Activated T-cell treated with anti-CD3 and anti-CD28 coated beads, Interleukin-2, amount 50 U/mL, for 4 hours (primary cell): ENCODE measurements at regions not wholly inside any gene's neighbourhood (a gene's known extent, or its start where the extent isn't known, plus 50 kb on each side); places are given as distances from the start of the nearest gene placed in this dataset.

ENCODE experiments used
- ATAC-seq, 2 donors: fragments of 200-7000 bp; cut with Tn5 transposase; one replicate each; pipeline ENCODE4 v1.10.0; 2021
- DNase-seq: peaks from one replicate; pipeline ENCODE4 v3.0.0-alpha.2; 2020
- H3K27me3 Mint-ChIP-seq: one replicate; pipeline ENCODE4 v1.8.0; 2021; ENCODE audit warnings: low read depth, mixed read lengths
- H3K36me3 Mint-ChIP-seq: one replicate; pipeline ENCODE4 v1.8.0; 2022; ENCODE audit warnings: mixed read lengths; ENCODE audit not compliant: insufficient read depth
- H3K4me1 Mint-ChIP-seq: one replicate; pipeline ENCODE4 v1.8.0; 2021; ENCODE audit warnings: low read depth, mixed read lengths
- H3K4me3 Mint-ChIP-seq: one replicate; pipeline ENCODE4 v1.8.0; 2021; ENCODE audit warnings: mild to moderate bottlenecking, moderate library complexity, mixed read lengths
- H3K9me3 Mint-ChIP-seq: one replicate; pipeline ENCODE4 v1.8.0; 2021; ENCODE audit warnings: mixed read lengths

GRCh38 chr13:90763476-90764150, 583.9 kb upstream of the MIR17HG start:
- Mint-ChIP-seq H3K9me3 (peaks cover 12% of the 10 kb centered on the region), H3K27me3 (no peaks in the 10 kb centered on the region), H3K36me3 (no peaks in the 10 kb centered on the region), H3K4me3 (no peak overlapping the region), H3K4me1 (no peaks in the 10 kb centered on the region)
- DNase-seq = no peak
- ATAC-seq = no peak

DNA sequence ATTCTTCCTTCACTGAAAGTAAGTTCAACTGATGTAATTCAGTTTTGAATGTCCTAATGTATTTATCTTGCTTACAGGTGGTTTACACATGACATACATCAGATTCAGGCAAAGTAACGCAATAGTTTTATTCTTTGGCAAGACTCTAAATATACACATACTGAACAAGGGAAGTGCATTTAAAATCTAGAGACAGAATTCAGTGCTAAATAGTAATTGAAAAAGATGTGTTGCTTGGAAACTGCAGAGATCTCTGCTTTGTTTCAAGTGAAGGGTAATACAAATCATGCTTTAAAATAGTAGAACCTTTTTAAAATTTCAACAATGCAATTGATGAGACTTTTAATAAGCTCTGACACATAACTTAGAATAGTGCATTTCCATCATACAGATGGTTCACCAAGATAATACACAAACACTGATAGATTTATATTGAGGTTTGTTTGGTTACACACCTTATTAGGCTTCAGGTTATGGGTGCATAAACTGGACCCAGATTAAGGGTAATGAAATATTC, 581.0 kb upstream of the MIR17HG start:
- H3K4me1 Mint-ChIP-seq = no peaks in the 10 kb centered on the region
- H3K4me3 Mint-ChIP-seq = no peak overlapping the region
- no peaks in the 10 kb centered on the region for H3K36me3 Mint-ChIP-seq
- no peak for ATAC-seq
- no peak for DNase-seq
- H3K27me3 Mint-ChIP-seq = no peaks in the 10 kb centered on the region
- H3K9me3 Mint-ChIP-seq = peaks cover 14% of the 10 kb centered on the region

- no peak for ATAC-seq
- Mint-ChIP-seq H3K9me3 (peaks cover 7% of the 10 kb centered on the region), H3K4me1 (no peaks in the 10 kb centered on the region), H3K36me3 (no peaks in the 10 kb centered on the region), H3K27me3 (no peaks in the 10 kb centered on the region), H3K4me3 (no peak overlapping the region)
- no peak for DNase-seq
Observed at GRCh38 chr13:90768116-90768515, 579.4 kb upstream of the MIR17HG start.

- Mint-ChIP-seq H3K4me3 (no peak overlapping the region), H3K36me3 (no peaks in the 10 kb centered on the region), H3K27me3 (no peaks in the 10 kb centered on the region), H3K9me3 (peaks cover 4% of the 10 kb centered on the region), H3K4me1 (no peaks in the 10 kb centered on the region)
- DNase-seq = no peak
- ATAC-seq = no peak
Observed at GRCh38 chr13:90769387-90769786, 578.1 kb upstream of the MIR17HG start.

GRCh38 chr13:90770334-90770733, 577.2 kb upstream of the MIR17HG start:
- ATAC-seq (no peak), DNase-seq (no peak)
- Mint-ChIP-seq H3K27me3 (no peaks in the 10 kb centered on the region), H3K4me3 (no peak overlapping the region), H3K9me3 (peaks cover 9% of the 10 kb centered on the region), H3K4me1 (no peaks in the 10 kb centered on the region), H3K36me3 (no peaks in the 10 kb centered on the region)

DNA sequence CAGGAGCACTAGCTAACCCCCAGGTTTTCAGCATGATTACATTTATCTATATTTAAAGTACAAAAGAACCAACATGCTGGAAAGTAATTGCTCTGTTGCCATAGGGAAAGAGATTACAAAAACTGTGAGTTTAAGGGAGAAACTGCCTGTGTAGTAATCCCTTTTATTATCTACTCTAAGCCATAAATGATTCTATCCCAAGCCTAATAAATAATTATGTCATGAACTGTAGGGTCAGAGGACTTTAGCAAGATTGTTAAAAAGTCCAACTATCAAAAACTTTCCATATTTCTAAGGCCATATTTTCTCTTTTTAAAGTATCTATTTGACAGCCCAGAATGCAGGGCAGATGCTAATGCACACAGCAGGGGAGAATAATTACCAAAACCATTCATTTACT, 573.8 kb upstream of the MIR17HG start:
- H3K36me3 Mint-ChIP-seq = no peaks in the 10 kb centered on the region
- no peak for ATAC-seq

GRCh38 chr13:90776051-90776748, 571.3 kb upstream of the MIR17HG start:
- Mint-ChIP-seq H3K27me3 (no peaks in the 10 kb centered on the region), H3K9me3 (peaks cover 8% of the 10 kb centered on the region), H3K36me3 (no peaks in the 10 kb centered on the region), H3K4me1 (no peaks in the 10 kb centered on the region), H3K4me3 (no peak overlapping the region)
- no peak for ATAC-seq
- DNase-seq = no peak

More for the DNA sequence above, 573.8 kb upstream of the MIR17HG start:
- H3K27me3 Mint-ChIP-seq = no peaks in the 10 kb centered on the region
- H3K4me1 Mint-ChIP-seq = no peaks in the 10 kb centered on the region
- no peak overlapping the region for H3K4me3 Mint-ChIP-seq
- no peak for DNase-seq
- H3K9me3 Mint-ChIP-seq = peaks cover 9% of the 10 kb centered on the region

DNA sequence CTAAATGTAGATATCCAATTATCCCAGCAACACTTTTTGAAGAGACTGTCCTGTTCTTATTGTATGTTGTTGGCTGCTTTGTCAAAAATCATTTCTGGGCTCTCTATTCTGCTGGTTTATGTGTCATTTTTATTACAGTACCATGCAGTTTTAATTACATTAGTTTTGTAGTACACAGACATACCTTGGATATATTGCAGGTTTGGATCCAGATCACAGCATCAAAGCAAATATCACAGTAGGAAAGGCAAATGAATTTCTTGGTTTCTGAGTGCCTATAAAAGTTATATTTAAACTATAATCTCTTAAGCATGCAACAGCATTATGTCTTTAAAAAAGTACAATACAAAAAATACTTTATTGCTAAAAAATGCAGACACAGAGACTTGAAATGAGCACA, 564.2 kb upstream of the MIR17HG start:
- H3K27me3 Mint-ChIP-seq = no peaks in the 10 kb centered on the region
- H3K4me1 Mint-ChIP-seq = no peaks in the 10 kb centered on the region
- no peak overlapping the region for H3K4me3 Mint-ChIP-seq

GRCh38 chr13:90787007-90787406, 560.5 kb upstream of the MIR17HG start:
- DNase-seq (no peak), ATAC-seq (no peak)
- Mint-ChIP-seq H3K27me3 (no peaks in the 10 kb centered on the region), H3K9me3 (peaks cover 4% of the 10 kb centered on the region), H3K4me1 (no peaks in the 10 kb centered on the region), H3K36me3 (no peaks in the 10 kb centered on the region), H3K4me3 (no peak overlapping the region)

More for the DNA sequence above, 564.2 kb upstream of the MIR17HG start:
- ATAC-seq (no peak), DNase-seq (no peak)
- peaks cover 4% of the 10 kb centered on the region for H3K9me3 Mint-ChIP-seq
- H3K36me3 Mint-ChIP-seq = no peaks in the 10 kb centered on the region

GRCh38 chr13:90792335-90792734, 555.2 kb upstream of the MIR17HG start:
- Mint-ChIP-seq H3K27me3 (no peaks in the 10 kb centered on the region), H3K4me1 (no peaks in the 10 kb centered on the region), H3K36me3 (no peaks in the 10 kb centered on the region), H3K4me3 (no peak overlapping the region), H3K9me3 (no peaks in the 10 kb centered on the region)
- ATAC-seq (no peak), DNase-seq (no peak)

DNA sequence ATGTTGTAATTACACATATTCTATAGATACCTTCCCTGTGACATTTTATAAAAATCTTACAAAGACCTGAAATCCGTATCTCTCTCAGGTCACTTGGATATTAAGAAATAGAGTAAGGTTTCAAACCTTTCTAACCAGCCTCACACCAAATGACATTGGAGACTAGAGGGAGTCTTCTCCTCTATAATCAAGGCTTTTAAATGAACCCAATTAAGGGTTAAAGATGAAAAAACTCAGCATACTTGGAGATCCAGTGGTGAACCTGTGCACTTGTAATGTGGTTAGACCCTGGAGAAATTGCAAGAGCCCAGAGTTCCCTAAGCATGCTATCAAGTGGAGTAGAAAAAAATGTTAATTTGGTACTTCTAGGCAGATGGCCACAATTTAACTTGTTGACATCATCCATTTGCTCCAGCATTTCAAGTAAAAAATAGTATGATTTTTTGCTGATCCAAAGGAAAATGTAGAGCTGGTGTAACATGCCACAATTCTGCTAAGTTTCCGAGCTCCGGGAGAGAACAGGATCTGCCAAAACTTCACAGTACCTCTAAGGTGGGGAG, 554.1 kb upstream of the MIR17HG start:
- H3K9me3 Mint-ChIP-seq = no peaks in the 10 kb centered on the region
- no peaks in the 10 kb centered on the region for H3K27me3 Mint-ChIP-seq
- no peaks in the 10 kb centered on the region for H3K36me3 Mint-ChIP-seq
- H3K4me1 Mint-ChIP-seq = no peaks in the 10 kb centered on the region
- no peak for DNase-seq
- ATAC-seq = no peak
- no peak overlapping the region for H3K4me3 Mint-ChIP-seq

DNA sequence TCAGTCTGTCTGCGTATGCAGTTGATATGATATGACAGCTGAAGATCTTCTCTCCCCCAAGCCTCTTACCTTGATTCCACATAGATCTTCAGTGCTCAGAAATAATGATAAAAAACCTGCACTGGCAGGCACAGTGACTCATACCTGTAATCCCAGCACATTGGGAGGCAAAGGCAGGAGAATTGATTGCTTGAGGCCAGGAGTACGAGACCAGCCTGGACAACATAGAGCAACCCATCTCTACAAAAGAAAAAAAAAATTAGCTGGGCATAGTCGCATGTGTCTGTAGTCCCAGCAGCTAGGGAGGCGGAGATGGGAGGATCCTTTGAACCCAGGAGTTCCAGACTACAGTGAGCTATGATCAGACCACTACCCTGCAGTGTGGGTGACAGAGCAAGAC, 551.0 kb upstream of the MIR17HG start:
- Mint-ChIP-seq H3K27me3 (no peaks in the 10 kb centered on the region), H3K4me3 (no peak overlapping the region), H3K36me3 (no peaks in the 10 kb centered on the region), H3K9me3 (no peaks in the 10 kb centered on the region), H3K4me1 (no peaks in the 10 kb centered on the region)
- ATAC-seq (no peak), DNase-seq (no peak)

DNA sequence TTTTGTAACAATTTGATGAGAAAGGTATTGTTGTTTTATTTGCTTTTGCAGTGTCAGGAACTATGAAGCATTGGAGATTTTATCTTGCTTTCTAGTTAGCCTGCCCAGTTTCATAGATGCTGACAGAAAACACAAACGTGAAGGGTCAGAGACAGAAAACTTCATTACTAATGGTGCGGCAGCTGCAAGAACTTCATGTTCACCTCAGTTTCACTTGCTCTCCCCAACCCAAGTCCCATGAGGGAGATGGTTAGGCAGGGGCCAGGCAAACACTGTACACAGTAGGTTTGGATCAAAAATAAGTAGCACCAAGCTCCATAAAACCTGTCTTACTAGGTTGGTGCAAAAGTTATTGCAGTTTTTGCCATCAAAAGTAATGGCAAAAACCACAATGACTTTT, 550.2 kb upstream of the MIR17HG start:
- DNase-seq (no peak), ATAC-seq (no peak)
- Mint-ChIP-seq H3K4me1 (no peaks in the 10 kb centered on the region), H3K36me3 (no peaks in the 10 kb centered on the region), H3K27me3 (no peaks in the 10 kb centered on the region), H3K9me3 (no peaks in the 10 kb centered on the region), H3K4me3 (no peak overlapping the region)

GRCh38 chr13:90798381-90798780, 549.1 kb upstream of the MIR17HG start:
- H3K4me1 Mint-ChIP-seq = no peaks in the 10 kb centered on the region
- DNase-seq (no peak), ATAC-seq (no peak)
- no peaks in the 10 kb centered on the region for H3K36me3 Mint-ChIP-seq
- H3K27me3 Mint-ChIP-seq = no peaks in the 10 kb centered on the region
- H3K4me3 Mint-ChIP-seq = no peak overlapping the region
- H3K9me3 Mint-ChIP-seq = no peaks in the 10 kb centered on the region
